GM12878 (cell line): ENCODE measurements at regions not wholly inside any gene's neighbourhood (a gene's known extent, or its start where the extent isn't known, plus 50 kb on each side); places are given as distances from the start of the nearest gene placed in this dataset.

Source experiments
- ATAC-seq: fragments of 200-7000 bp; cut with Tn5 transposase; 3 replicates; pipeline ENCODE4 v1.9.1; 2020; ENCODE audit warnings: mild to moderate bottlenecking, moderate library complexity
- BruUV-seq: library from RNA; stranded (reverse); fragments of 400-500 nt; replicated peaks from 2 replicates; lab custom pipeline; 2021; lab: Mats Ljungman, UMichigan
- CTCF ChIA-PET: fragments of 300-600 bp; sonication (Branson Sonifier 250); formaldehyde crosslinking; extraction: SDS; loops from one replicate; lab custom pipeline; 2021; ENCODE audit warnings: inconsistent platforms; lab: Yijun Ruan, JAX
- POLR2A ChIA-PET: fragments of 350-600 bp; formaldehyde crosslinking; extraction: SDS; loops from one replicate; lab custom pipeline; 2021; ENCODE audit warnings: inconsistent platforms; lab: Charles Lee
- RAD21 ChIA-PET: fragments of 300-600 bp; sonication (Branson Sonifier 250); formaldehyde crosslinking; loops from one replicate; lab custom pipeline; 2023; ENCODE audit warnings: antibody characterized with exemption; ENCODE audit not compliant: unreplicated experiment; lab: Charles Lee
- SMC1A ChIA-PET: fragments of 300-600 bp; sonication (Branson Sonifier 250); formaldehyde crosslinking; loops from one replicate; lab custom pipeline; 2023; ENCODE audit not compliant: unreplicated experiment, uncharacterized antibody; lab: Charles Lee
- DNase-seq: peaks from one replicate; pipeline ENCODE4 v3.0.0-alpha.2; 2011; ENCODE audit warnings: low read depth, low spot score
- FAIRE-seq: peaks from 3 replicates; lab custom pipeline; 2011; peaks lifted over from hg19 to GRCh38; lab: Jason Lieb, UNC
- H2AFZ ChIP-seq: 2 replicates; pipeline ENCODE4 v1.6.0; 2011; ENCODE audit warnings: low read depth, low read length, control low read depth; ENCODE audit not compliant: control insufficient read depth
- H3K27ac ChIP-seq: 2 replicates; pipeline ENCODE4 v1.5.1; 2011; ENCODE audit warnings: control low read depth; ENCODE audit not compliant: control insufficient read depth, insufficient read depth
- H3K27me3 ChIP-seq, 2 experiments: replicated peaks in 1 of 2; 2 replicates each; pipeline versions ENCODE4 v1.6.0 to v1.6.1; 2011; ENCODE audit warnings: low read length in 1 of 2; ENCODE audit not compliant: control insufficient read depth in 2 of 2, insufficient read depth in 2 of 2
- H3K36me3 ChIP-seq, 2 experiments: 2 replicates each; pipeline ENCODE4 v1.5.1; 2011; ENCODE audit warnings: low read length in 1 of 2; ENCODE audit not compliant: control insufficient read depth in 2 of 2, insufficient read depth in 2 of 2
- H3K4me1 ChIP-seq: 2 replicates; pipeline ENCODE4 v1.6.1; 2011; ENCODE audit warnings: mild to moderate bottlenecking, low read length, moderate library complexity, mixed read lengths; ENCODE audit not compliant: control insufficient read depth, insufficient read depth
- H3K4me2 ChIP-seq: 2 replicates; pipeline ENCODE4 v1.6.0; 2011; ENCODE audit warnings: control low read depth; ENCODE audit not compliant: control insufficient read depth, insufficient read depth
- H3K4me3 ChIP-seq: fragments of 200-600 bp; sonication (generic); 2 replicates; pipeline ENCODE4 v1.5.1; 2016
- H3K79me2 ChIP-seq: 2 replicates; pipeline ENCODE4 v1.6.0; 2011; ENCODE audit warnings: low read length; ENCODE audit not compliant: control insufficient read depth, insufficient read depth
- H3K9ac ChIP-seq: 2 replicates; pipeline ENCODE4 v1.8.0; 2011; ENCODE audit warnings: low read length, control low read depth, mixed read lengths; ENCODE audit not compliant: control insufficient read depth, insufficient read depth
- H3K9me3 ChIP-seq: replicated peaks from 3 replicates; pipeline ENCODE4 v1.5.1; 2011; ENCODE audit warnings: mild to moderate bottlenecking, low read length; ENCODE audit not compliant: control insufficient read depth, insufficient read depth
- H4K20me1 ChIP-seq: 2 replicates; pipeline ENCODE4 v1.6.0; 2011; ENCODE audit not compliant: control insufficient read depth, insufficient read depth
- CHD2 ChIP-seq: IDR thresholded peaks from 2 replicates; pipeline ENCODE4 v1.6.1; 2011; ENCODE audit warnings: low read depth, low read length, improper control_type of control experiment, borderline replicate concordance
- E4F1 ChIP-seq: fragments of 450-650 bp; IDR thresholded peaks from 2 replicates; pipeline ENCODE4 v1.6.1; 2018; ENCODE audit warnings: borderline replicate concordance, mild to moderate bottlenecking; ENCODE audit not compliant: partially characterized antibody
- HCFC1 ChIP-seq: fragments of 150-350 bp; IDR thresholded peaks from 2 replicates; pipeline ENCODE4 v1.6.1; 2014; ENCODE audit warnings: low read length
- IKZF2 ChIP-seq, 2 experiments: fragments of 450-650 bp; IDR thresholded peaks; 2 replicates each; pipeline ENCODE4 v1.6.1; 2017; ENCODE audit warnings: mild to moderate bottlenecking in 2 of 2, moderate library complexity in 2 of 2
- LARP7 ChIP-seq: fragments of 450-650 bp; IDR thresholded peaks from 2 replicates; pipeline ENCODE4 v1.6.1; 2017; ENCODE audit warnings: mild to moderate bottlenecking
- PAX8 ChIP-seq: fragments of 450-650 bp; IDR thresholded peaks from 2 replicates; pipeline ENCODE4 v1.6.1; 2017; ENCODE audit warnings: mild to moderate bottlenecking, moderate library complexity
- RAD51 ChIP-seq: fragments of 450-650 bp; IDR thresholded peaks from 2 replicates; pipeline ENCODE4 v1.6.1; 2016; ENCODE audit warnings: moderate library complexity, mild to moderate bottlenecking, inconsistent platforms
- RBBP5 ChIP-seq: fragments of 200-600 bp; sonication (generic); conservative IDR thresholded peaks from 2 replicates; pipeline ENCODE4 v1.6.1; 2016
- RCOR1 ChIP-seq: conservative IDR thresholded peaks from 2 replicates; pipeline ENCODE4 v1.6.1; 2012; ENCODE audit warnings: low read depth, low read length, improper control_type of control experiment
- RFX5 ChIP-seq: IDR thresholded peaks from 2 replicates; pipeline ENCODE4 v1.6.1; 2011; ENCODE audit warnings: low read depth, low read length, improper control_type of control experiment
- YY1 ChIP-seq: IDR thresholded peaks from 2 replicates; pipeline ENCODE4 v1.6.1; 2011; ENCODE audit warnings: low read depth, mild to moderate bottlenecking, low read length
- WGBS: methylation state at CpG from one replicate; pipeline ENCODE4 v1.1.6; 2016; ENCODE audit warnings: low lambda C conversion rate; ENCODE audit not compliant: insufficient replicate concordance, insufficient coverage; ENCODE audit errors: missing lambda C conversion rate; 5-methylcytosine and 5-hydroxymethylcytosine counted together
- in situ Hi-C: fragments of 300-500 bp; cut with MboI; formaldehyde crosslinking; loops from 9 replicates; pipeline ENCODE4 v1.14.3; 2018; ENCODE audit warnings: mixed read lengths
- intact Hi-C: fragments of 100-400 bp; cut with micrococcal nuclease; formaldehyde crosslinking; loops from one replicate; pipeline ENCODE4 v1.14.2; 2022; ENCODE audit not compliant: unreplicated experiment
- TF ChIP-seq, protein P1 (sequence below): fragments of 450-650 bp; IDR thresholded peaks from 2 replicates; pipeline ENCODE4 v1.6.1; 2017; ENCODE audit warnings: mild to moderate bottlenecking, low read depth, inconsistent platforms; ENCODE audit not compliant: poor library complexity, severe bottlenecking

DNA sequence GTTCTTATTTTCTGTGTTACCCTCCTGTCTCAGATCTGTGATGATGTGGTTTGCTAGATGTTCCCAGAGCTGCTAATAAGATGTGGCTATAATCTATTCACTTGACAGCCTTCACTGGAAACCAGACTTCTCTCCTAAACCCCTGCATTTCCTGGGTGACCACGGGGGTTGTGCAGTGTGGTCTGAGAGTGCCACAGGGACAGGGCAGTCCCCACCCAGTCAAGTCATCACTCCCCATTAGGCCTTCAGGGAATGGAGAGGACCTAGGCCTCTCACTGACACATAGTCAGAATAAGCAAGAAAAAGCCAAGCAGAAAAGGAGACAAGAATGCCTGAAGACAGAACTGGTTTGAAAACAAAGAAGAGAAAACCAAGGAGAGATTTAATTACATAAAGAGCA, 58.3 kb downstream of the GJD2 start:
- no peak overlapping the region for H3K4me3 ChIP-seq
- H3K9ac ChIP-seq: no peak overlapping the region
- no peak for TF ChIP-seq E4F1
- TF ChIP-seq, protein P1, sequence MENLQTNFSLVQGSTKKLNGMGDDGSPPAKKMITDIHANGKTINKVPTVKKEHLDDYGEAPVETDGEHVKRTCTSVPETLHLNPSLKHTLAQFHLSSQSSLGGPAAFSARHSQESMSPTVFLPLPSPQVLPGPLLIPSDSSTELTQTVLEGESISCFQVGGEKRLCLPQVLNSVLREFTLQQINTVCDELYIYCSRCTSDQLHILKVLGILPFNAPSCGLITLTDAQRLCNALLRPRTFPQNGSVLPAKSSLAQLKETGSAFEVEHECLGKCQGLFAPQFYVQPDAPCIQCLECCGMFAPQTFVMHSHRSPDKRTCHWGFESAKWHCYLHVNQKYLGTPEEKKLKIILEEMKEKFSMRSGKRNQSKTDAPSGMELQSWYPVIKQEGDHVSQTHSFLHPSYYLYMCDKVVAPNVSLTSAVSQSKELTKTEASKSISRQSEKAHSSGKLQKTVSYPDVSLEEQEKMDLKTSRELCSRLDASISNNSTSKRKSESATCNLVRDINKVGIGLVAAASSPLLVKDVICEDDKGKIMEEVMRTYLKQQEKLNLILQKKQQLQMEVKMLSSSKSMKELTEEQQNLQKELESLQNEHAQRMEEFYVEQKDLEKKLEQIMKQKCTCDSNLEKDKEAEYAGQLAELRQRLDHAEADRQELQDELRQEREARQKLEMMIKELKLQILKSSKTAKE: no peak
- no peak for TF ChIP-seq PAX8
- no peak for TF ChIP-seq RAD51
- no peak for TF ChIP-seq LARP7
- TF ChIP-seq RCOR1: no peak
- TF ChIP-seq CHD2: no peak
- TF ChIP-seq IKZF2 (IDR thresholded peaks at IDR 0.05): no peak
- no peak for TF ChIP-seq HCFC1
- TF ChIP-seq YY1: no peak
- TF ChIP-seq RFX5: no peak
- no peak for TF ChIP-seq RBBP5
- TF ChIP-seq, all 136 proteins: peak for 0
- Histone ChIP-seq H3K4me1 (no peaks in the 10 kb centered on the region), H3K79me2 (no peaks in the 10 kb centered on the region), H3K4me2 (no peak overlapping the region), H3K27me3 (0 out of 4 replicates have a peak, but pooled peaks cover 0 to 2% of the 10 kb centered on the region in 2 experiments), H2AFZ (no peak overlapping the region), H3K9me3 (no peaks in the 10 kb centered on the region; the same call in 2 of the 3 replicates), H4K20me1 (no peaks in the 10 kb centered on the region), H3K27ac (no peak overlapping the region), H3K36me3 (no peaks in the 10 kb centered on the region)
- intact Hi-C loops (no loop called here), in situ Hi-C loops (no loop called here)
- 0% methylated on average over 1 of the region's 1 CpG for WGBS
- POLR2A ChIA-PET: no interaction called here
- SMC1A ChIA-PET: no interaction called here
- no peak for DNase-seq
- ATAC-seq: no peak
- CTCF ChIA-PET: no interaction called here
- RAD21 ChIA-PET: no interaction called here
- no peak for FAIRE-seq
- BruUV-seq: no TSS peak
